Panc1 (cell line): ENCODE measurements at regions not wholly inside any gene's neighbourhood (a gene's known extent, or its start where the extent isn't known, plus 50 kb on each side); places are given as distances from the start of the nearest gene placed in this dataset.

Experiments
- ATAC-seq: fragments of 200-7000 bp; cut with Tn5 transposase; 2 replicates; pipeline ENCODE4 v1.9.1; 2020; ENCODE audit warnings: mild to moderate bottlenecking, moderate library complexity
- BruUV-seq: library from RNA; stranded (reverse); fragments of 400-500 nt; replicated peaks from 2 replicates; lab custom pipeline; 2021; lab: Mats Ljungman, UMichigan
- CTCF ChIA-PET: fragments of 300-600 bp; sonication (Branson Sonifier 250); formaldehyde crosslinking; loops from one replicate; lab custom pipeline; 2022; ENCODE audit warnings: antibody characterized with exemption; lab: Charles Lee
- POLR2A ChIA-PET: fragments of 300-600 bp; sonication (Branson Sonifier 250); formaldehyde crosslinking; loops from one replicate; lab custom pipeline; 2022; ENCODE audit warnings: antibody characterized with exemption; lab: Charles Lee
- DNase-seq: peaks from one replicate; pipeline ENCODE4 v3.0.0-alpha.2; 2010; ENCODE audit warnings: low read depth, low spot score
- H3K27ac ChIP-seq: 2 replicates; pipeline ENCODE4 v1.5.1; 2011; ENCODE audit warnings: mild to moderate bottlenecking, low read length, inconsistent platforms
- H3K27me3 ChIP-seq: fragments of 200-500 bp; sonication (Bioruptor generic); 2 replicates; pipeline ENCODE4 v1.6.0; 2014; ENCODE audit warnings: low read length, inconsistent platforms; ENCODE audit not compliant: control insufficient read depth, insufficient read depth
- H3K36me3 ChIP-seq: fragments of 200-500 bp; sonication (Bioruptor generic); 2 replicates; pipeline ENCODE4 v1.5.1; 2014; ENCODE audit warnings: inconsistent platforms, mild to moderate bottlenecking, low read length, moderate library complexity; ENCODE audit not compliant: control insufficient read depth, insufficient read depth
- H3K4me1 ChIP-seq: 2 replicates; pipeline ENCODE4 v1.5.1; 2011; ENCODE audit warnings: inconsistent platforms, mild to moderate bottlenecking, low read length, moderate library complexity; ENCODE audit not compliant: control insufficient read depth, insufficient read depth
- H3K4me3 ChIP-seq, 2 experiments: 2 replicates each; pipeline ENCODE4 v1.5.1; 2011 to 2012; ENCODE audit warnings: low read depth in 2 of 2, low read length in 2 of 2, mild to moderate bottlenecking in 2 of 2, inconsistent platforms in 1 of 2, moderate library complexity in 1 of 2
- H3K9me3 ChIP-seq: fragments of 200-500 bp; sonication (Bioruptor generic); 2 replicates; pipeline ENCODE4 v1.5.1; 2014; ENCODE audit warnings: low read depth, mild to moderate bottlenecking, inconsistent platforms, low read length, moderate library complexity; ENCODE audit not compliant: control insufficient read depth, insufficient read depth
- POLR2AphosphoS5 ChIP-seq: IDR thresholded peaks from 2 replicates; pipeline ENCODE4 v1.6.1; 2012; ENCODE audit warnings: mild to moderate bottlenecking, low read depth, low read length, moderate library complexity
- REST ChIP-seq, 2 experiments: IDR thresholded peaks; 2 replicates each; pipeline ENCODE4 v1.6.1; 2011 to 2012; ENCODE audit warnings: low read depth in 2 of 2, control low read depth in 1 of 2, low read length in 1 of 2, mild to moderate bottlenecking in 1 of 2, moderate library complexity in 1 of 2; ENCODE audit not compliant: insufficient read depth in 1 of 2
- SIN3A ChIP-seq: IDR thresholded peaks from 2 replicates; pipeline ENCODE4 v1.6.1; 2012; ENCODE audit warnings: low read depth, mild to moderate bottlenecking, low read length, moderate library complexity, borderline replicate concordance; ENCODE audit not compliant: insufficient read depth
- TCF7L2 ChIP-seq: IDR thresholded peaks from 2 replicates; pipeline ENCODE4 v1.6.1; 2011; ENCODE audit warnings: mild to moderate bottlenecking, low read depth, low read length, inconsistent platforms
- in situ Hi-C: cut with HindIII; loops from 2 replicates; pipeline ENCODE4 v1.10.0; 2016; ENCODE audit warnings: low sequenced_read_pairs, low pct_unique_long_range_greater_than_20kb
- intact Hi-C: fragments of 100-400 bp; cut with micrococcal nuclease; formaldehyde crosslinking; loops from one replicate; pipeline ENCODE4 v1.10.0; 2022; ENCODE audit not compliant: unreplicated experiment
- TF ChIP-seq, protein P1 (sequence below): fragments of 450-650 bp; IDR thresholded peaks from 2 replicates; pipeline ENCODE4 v1.5.1; 2017; ENCODE audit warnings: mild to moderate bottlenecking

GRCh38 chr4:24241511-24241910 is 342.8 kb downstream of the DHX15 start:
- POLR2A ChIA-PET, result no interaction called here
- Histone ChIP-seq H3K27me3 (no peaks in the 10 kb centered on the region), H3K36me3 (no peaks in the 10 kb centered on the region), H3K4me3 (no peak overlapping the region), H3K27ac (no peak overlapping the region), H3K9me3 (no peaks in the 10 kb centered on the region), H3K4me1 (no peaks in the 10 kb centered on the region)
- CTCF ChIA-PET, result no interaction called here
- ATAC-seq (no peak), DNase-seq (no peak)
- no TSS peak for BruUV-seq
- TF ChIP-seq TCF7L2 (no peak), POLR2AphosphoS5 (no peak), REST (IDR thresholded peaks at IDR 0.05; ENCODE audit: insufficient read depth in 1 of 2, low read depth in 2 of 2, low read length in 1 of 2) (no peak), SIN3A (no peak)
- TF ChIP-seq, protein P1, sequence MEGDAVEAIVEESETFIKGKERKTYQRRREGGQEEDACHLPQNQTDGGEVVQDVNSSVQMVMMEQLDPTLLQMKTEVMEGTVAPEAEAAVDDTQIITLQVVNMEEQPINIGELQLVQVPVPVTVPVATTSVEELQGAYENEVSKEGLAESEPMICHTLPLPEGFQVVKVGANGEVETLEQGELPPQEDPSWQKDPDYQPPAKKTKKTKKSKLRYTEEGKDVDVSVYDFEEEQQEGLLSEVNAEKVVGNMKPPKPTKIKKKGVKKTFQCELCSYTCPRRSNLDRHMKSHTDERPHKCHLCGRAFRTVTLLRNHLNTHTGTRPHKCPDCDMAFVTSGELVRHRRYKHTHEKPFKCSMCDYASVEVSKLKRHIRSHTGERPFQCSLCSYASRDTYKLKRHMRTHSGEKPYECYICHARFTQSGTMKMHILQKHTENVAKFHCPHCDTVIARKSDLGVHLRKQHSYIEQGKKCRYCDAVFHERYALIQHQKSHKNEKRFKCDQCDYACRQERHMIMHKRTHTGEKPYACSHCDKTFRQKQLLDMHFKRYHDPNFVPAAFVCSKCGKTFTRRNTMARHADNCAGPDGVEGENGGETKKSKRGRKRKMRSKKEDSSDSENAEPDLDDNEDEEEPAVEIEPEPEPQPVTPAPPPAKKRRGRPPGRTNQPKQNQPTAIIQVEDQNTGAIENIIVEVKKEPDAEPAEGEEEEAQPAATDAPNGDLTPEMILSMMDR, result no peak
- in situ Hi-C loops, result no loop called here
- intact Hi-C loops, result no loop called here

DNA sequence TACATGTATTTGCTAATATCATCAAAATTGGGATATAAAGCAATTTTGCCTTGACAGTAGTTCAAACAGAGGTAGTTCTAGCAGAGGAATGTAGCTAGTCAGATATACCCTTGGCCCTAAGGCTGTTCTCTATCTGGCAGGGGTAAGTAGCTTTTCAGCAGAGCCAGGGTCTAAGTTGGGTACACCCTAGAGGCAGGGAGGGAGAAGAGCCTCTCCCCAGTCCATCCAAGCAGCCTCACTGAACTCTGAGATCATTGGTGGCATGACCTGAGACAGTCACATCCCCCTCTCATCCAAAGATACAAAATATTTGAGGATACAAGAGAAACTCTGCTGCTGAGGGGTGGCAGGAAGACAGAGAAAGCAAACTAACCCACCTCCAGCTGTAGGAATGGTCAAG is 343.7 kb downstream of the DHX15 start:
- ATAC-seq, result no peak
- Histone ChIP-seq H3K27me3 (no peaks in the 10 kb centered on the region; the same call in 1 of the 2 replicates), H3K27ac (no peak overlapping the region), H3K9me3 (no peaks in the 10 kb centered on the region), H3K4me1 (no peaks in the 10 kb centered on the region), H3K4me3 (no peak overlapping the region), H3K36me3 (no peaks in the 10 kb centered on the region)
- intact Hi-C loops (no loop called here), in situ Hi-C loops (no loop called here)
- ChIA-PET CTCF (no interaction called here), POLR2A (no interaction called here)
- no TSS peak for BruUV-seq
- no peak for DNase-seq
- TF ChIP-seq REST (IDR thresholded peaks at IDR 0.05; ENCODE audit: insufficient read depth in 1 of 2, low read depth in 2 of 2, low read length in 1 of 2) (no peak), POLR2AphosphoS5 (no peak), TCF7L2 (no peak), SIN3A (no peak)
- TF ChIP-seq, protein P1, result no peak
